Kidney (tissue), 13 donors: ENCODE measurements at regions not wholly inside any gene's neighbourhood (a gene's known extent, or its start where the extent isn't known, plus 50 kb on each side); places are given as distances from the start of the nearest gene placed in this dataset.

Experiments used
- DNase-seq, 5 donors: peaks; one replicate each; pipeline ENCODE4 v3.0.0-alpha.2; 2013 to 2020
- FAIRE-seq: peaks from 2 replicates; lab custom pipeline; 2012; peaks lifted over from hg19 to GRCh38; lab: Jason Lieb, UNC
- H3K27ac ChIP-seq, 2 donors: one replicate each; pipeline ENCODE4 v1.7.0; 2013; ENCODE audit warnings: low read depth in 2 of 2, low read length in 2 of 2, inconsistent platforms in 1 of 2
- H3K27me3 ChIP-seq: one replicate; pipeline ENCODE4 v1.7.1; 2013; ENCODE audit warnings: low read length, inconsistent platforms; ENCODE audit not compliant: control insufficient read depth, insufficient read depth
- H3K36me3 ChIP-seq, 3 donors: one replicate each; pipeline versions ENCODE4 v1.7.0 to v1.7.1; 2013; ENCODE audit warnings: low read length in 3 of 3, control low read depth in 1 of 3, inconsistent platforms in 1 of 3; ENCODE audit not compliant: insufficient read depth in 3 of 3, control insufficient read depth in 2 of 3
- H3K4me1 ChIP-seq, 3 donors: one replicate each; pipeline versions ENCODE4 v1.7.0 to v1.7.1; 2013; ENCODE audit warnings: low read length in 3 of 3, inconsistent platforms in 1 of 3, low read depth in 1 of 3; ENCODE audit not compliant: control insufficient read depth in 2 of 3, insufficient read depth in 2 of 3
- H3K4me3 ChIP-seq, 3 donors: one replicate each; pipeline versions ENCODE4 v1.7.0 to v1.8.1; 2013; ENCODE audit warnings: low read length in 3 of 3, control low read depth in 1 of 3, inconsistent platforms in 1 of 3
- H3K9ac ChIP-seq, 3 donors: one replicate each; pipeline versions ENCODE4 v1.7.0 to v1.7.1; 2013; ENCODE audit warnings: low read length in 3 of 3, control low read depth in 1 of 3, inconsistent platforms in 1 of 3
- H3K9me3 ChIP-seq, 3 donors: one replicate each; pipeline versions ENCODE4 v1.7.0 to v1.7.1; 2013; ENCODE audit warnings: low read length in 3 of 3, control low read depth in 1 of 3, inconsistent platforms in 1 of 3; ENCODE audit not compliant: control insufficient read depth in 2 of 3, insufficient read depth in 1 of 3
- CTCF ChIP-seq: IDR thresholded peaks from 3 replicates; pipeline ENCODE4 v1.5.1; 2012; ENCODE audit warnings: mild to moderate bottlenecking, moderate library complexity, borderline replicate concordance; ENCODE audit not compliant: insufficient read depth; ENCODE audit errors: extremely low read depth
- intact Hi-C: fragments of 100-400 bp; cut with DNase I; formaldehyde crosslinking; loops from one replicate; pipeline ENCODE4 v1.11.1; 2022
- donor health status: control.
- donor health status: control.
- donor health status: control.
- donor health status: control.
- donor health status: control.
- donor health status: DM: yes; HTN: yes; CAD: no.
- donor health status: Normal renal cell carcinoma (clear cell type).

GRCh38 chr17:54754560-54754959 is 146.1 kb upstream of the TOM1L1 start:
- Histone ChIP-seq H3K4me3 (no peak overlapping the region), H3K9ac (no peak overlapping the region), H3K27ac (no peak overlapping the region), H3K9me3 (no peaks in the 10 kb centered on the region), H3K4me1 (no peaks in the 10 kb centered on the region), H3K27me3 (no peaks in the 10 kb centered on the region), H3K36me3 (no peaks in the 10 kb centered on the region)
- intact Hi-C loops, result no loop called here
- FAIRE-seq (no peak), DNase-seq (no peak)
- no peak for TF ChIP-seq CTCF

- FAIRE-seq, result no peak
Observed at GRCh38 chr17:54760836-54761235, 139.8 kb upstream of the TOM1L1 start.

DNA sequence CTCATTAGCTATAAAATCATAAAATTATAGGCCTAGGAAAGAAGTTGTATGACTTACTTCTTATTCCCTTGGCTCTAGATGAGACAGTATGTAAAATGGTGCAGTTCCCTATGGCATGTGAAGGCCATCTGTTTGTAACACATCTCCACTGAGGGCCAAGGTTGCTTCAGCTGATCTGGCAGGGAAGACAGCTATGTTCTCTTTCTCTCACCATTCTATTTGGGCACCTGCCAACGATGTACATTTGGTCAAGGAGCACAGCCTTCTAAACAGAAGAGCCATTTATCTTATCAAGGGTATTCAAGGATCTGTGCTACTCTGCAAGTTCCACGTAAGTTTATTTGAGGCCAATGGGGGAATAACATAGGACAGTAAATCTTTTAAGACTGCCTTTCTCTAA is 129.8 kb upstream of the TOM1L1 start:
- Histone ChIP-seq H3K27me3 (no peaks in the 10 kb centered on the region), H3K27ac (no peak overlapping the region), H3K36me3 (no peaks in the 10 kb centered on the region), H3K4me1 (no peaks in the 10 kb centered on the region), H3K9me3 (no peaks in the 10 kb centered on the region), H3K9ac (no peak overlapping the region), H3K4me3 (no peak overlapping the region)
- FAIRE-seq (no peak), DNase-seq (peak in 1 of 5 donors; percentile 20)
- TF ChIP-seq CTCF, result no peak
- intact Hi-C loops, result no loop called here

More at GRCh38 chr17:54760836-54761235, 139.8 kb upstream of the TOM1L1 start:
- Histone ChIP-seq H3K27me3 (no peaks in the 10 kb centered on the region), H3K27ac (no peak overlapping the region), H3K9ac (no peak overlapping the region), H3K4me1 (no peaks in the 10 kb centered on the region), H3K4me3 (no peak overlapping the region), H3K36me3 (no peaks in the 10 kb centered on the region), H3K9me3 (no peaks in the 10 kb centered on the region)
- TF ChIP-seq CTCF, result no peak
- intact Hi-C loops, result no loop called here
- DNase-seq, result no peak

DNA sequence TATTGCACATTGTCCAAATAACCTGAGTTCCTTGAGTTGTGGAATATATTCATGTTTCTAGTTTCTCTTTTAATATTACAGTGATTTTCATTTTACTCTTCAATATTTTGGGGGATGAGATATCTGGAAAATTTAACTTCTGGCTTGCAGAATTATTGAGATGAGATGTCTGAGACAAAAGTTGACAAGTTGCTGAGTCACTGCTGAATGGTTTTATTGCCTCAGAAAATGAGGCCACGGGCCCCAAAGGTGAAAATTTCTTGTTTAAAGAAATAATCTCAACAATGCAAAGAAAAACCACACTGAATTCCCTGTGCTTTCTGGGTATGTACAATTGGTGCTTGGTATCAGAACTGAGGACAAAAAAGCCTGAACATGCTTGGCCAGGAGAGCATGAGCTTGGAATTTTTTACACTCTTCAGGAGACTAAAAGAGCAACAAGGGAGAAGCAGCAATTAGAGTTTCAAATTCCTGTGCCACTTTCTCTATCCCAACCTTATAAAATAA is 129.2 kb upstream of the TOM1L1 start:
- Histone ChIP-seq H3K4me3 (no peak overlapping the region), H3K4me1 (no peaks in the 10 kb centered on the region), H3K27me3 (no peaks in the 10 kb centered on the region), H3K36me3 (no peaks in the 10 kb centered on the region), H3K9me3 (no peaks in the 10 kb centered on the region), H3K9ac (no peak overlapping the region), H3K27ac (no peak overlapping the region)
- no peak for FAIRE-seq
- no peak for DNase-seq
- TF ChIP-seq CTCF, result no peak
- intact Hi-C loops, result no loop called here
